H1 (cell line): ENCODE measurements at regions not wholly inside any gene's neighbourhood (a gene's known extent, or its start where the extent isn't known, plus 50 kb on each side); places are given as distances from the start of the nearest gene placed in this dataset.
A peak's percentile ranks its signal among the peaks of the same experiment; 100 is the strongest.

Experiments
- CTCF ChIA-PET: fragments of 300-600 bp; sonication (Branson Sonifier 250); formaldehyde crosslinking; loops from one replicate; lab custom pipeline; 2021; ENCODE audit not compliant: partially characterized antibody; lab: Charles Lee
- POLR2A ChIA-PET: fragments of 300-600 bp; sonication (Branson Sonifier 250); formaldehyde crosslinking; loops from one replicate; lab custom pipeline; 2021; ENCODE audit warnings: inconsistent platforms; ENCODE audit not compliant: partially characterized antibody; lab: Charles Lee
- DNase-seq, 2 experiments: peaks; one replicate each; pipeline versions ENCODE4 v3.0.0 to v3.0.0-alpha.2; 2010 to 2022; ENCODE audit warnings: low spot score in 2 of 2, low read depth in 1 of 2, mixed read lengths in 1 of 2
- FAIRE-seq: peaks from 2 replicates; lab custom pipeline; 2011; peaks lifted over from hg19 to GRCh38; lab: Jason Lieb, UNC
- H2AFZ ChIP-seq: 2 replicates; pipeline ENCODE4 v1.8.1; 2012; ENCODE audit warnings: low read length, inconsistent platforms
- H2AK5ac ChIP-seq: 2 replicates; pipeline ENCODE4 v1.6.1; 2013; ENCODE audit warnings: low read depth, low read length
- H2BK120ac ChIP-seq: replicated peaks from 2 replicates; pipeline ENCODE3; 2013; ENCODE audit warnings: low read depth, low read length, inconsistent platforms
- H2BK12ac ChIP-seq: 2 replicates; pipeline ENCODE4 v1.6.1; 2013; ENCODE audit warnings: low read depth, low read length
- H2BK15ac ChIP-seq: 2 replicates; pipeline ENCODE4 v1.6.1; 2013; ENCODE audit warnings: low read length
- H2BK20ac ChIP-seq: 2 replicates; pipeline ENCODE4 v1.6.1; 2013; ENCODE audit warnings: low read length
- H2BK5ac ChIP-seq: 2 replicates; pipeline ENCODE4 v1.6.1; 2013; ENCODE audit warnings: low read depth, low read length
- H3K14ac ChIP-seq: 2 replicates; pipeline ENCODE4 v1.6.1; 2013; ENCODE audit warnings: inconsistent platforms; ENCODE audit not compliant: insufficient read length
- H3K18ac ChIP-seq: 2 replicates; pipeline ENCODE4 v1.6.1; 2013; ENCODE audit warnings: low read length; ENCODE audit errors: extremely low read depth
- H3K23ac ChIP-seq: 2 replicates; pipeline ENCODE4 v1.6.1; 2013; ENCODE audit warnings: inconsistent platforms; ENCODE audit not compliant: insufficient read length
- H3K23me2 ChIP-seq: 2 replicates; pipeline ENCODE4 v1.6.1; 2013; ENCODE audit warnings: low read depth, low read length
- H3K27ac ChIP-seq: 2 replicates; pipeline ENCODE4 v1.6.1; 2011; ENCODE audit warnings: low read depth, low read length, inconsistent platforms
- H3K27me3 ChIP-seq, 4 experiments: replicated peaks in 1 of 4; 1 replicate in 1 of 4; 2 replicates in 3 of 4; pipeline versions ENCODE4 v1.6.1 to v1.8.1; 2011 to 2013; ENCODE audit warnings: low read length in 3 of 4, mild to moderate bottlenecking in 3 of 4, inconsistent platforms in 2 of 4, mixed read lengths in 2 of 4, moderate library complexity in 1 of 4; ENCODE audit not compliant: control insufficient read depth in 3 of 4, insufficient read depth in 3 of 4; ENCODE audit errors: extremely low read depth in 1 of 4
- H3K36me3 ChIP-seq, 4 experiments: 2 replicates each; pipeline versions ENCODE4 v1.6.1 to v1.8.1; 2011 to 2013; ENCODE audit warnings: mild to moderate bottlenecking in 4 of 4, low read length in 3 of 4, moderate library complexity in 2 of 4, control low read depth in 1 of 4, inconsistent platforms in 1 of 4; ENCODE audit not compliant: insufficient read depth in 4 of 4, control insufficient read depth in 2 of 4
- H3K4ac ChIP-seq: replicated peaks from 2 replicates; pipeline ENCODE3; 2013; ENCODE audit warnings: low read length, low read depth, mixed read lengths, inconsistent platforms; ENCODE audit not compliant: insufficient read length
- H3K4me1 ChIP-seq, 4 experiments: replicated peaks in 1 of 4; 1 replicate in 1 of 4; 2 replicates in 3 of 4; pipeline versions ENCODE4 v1.6.1 to v1.8.1; 2011 to 2013; ENCODE audit warnings: low read length in 3 of 4, inconsistent platforms in 2 of 4, mixed read lengths in 1 of 4; ENCODE audit not compliant: insufficient read depth in 4 of 4, control insufficient read depth in 3 of 4
- H3K4me2 ChIP-seq, 2 experiments: 2 replicates each; pipeline versions ENCODE4 v1.6.1 to v1.8.1; 2011 to 2013; ENCODE audit warnings: low read depth in 2 of 2, low read length in 2 of 2, control low read depth in 1 of 2, inconsistent platforms in 1 of 2, mild to moderate bottlenecking in 1 of 2; ENCODE audit not compliant: insufficient read depth in 1 of 2
- H3K4me3 ChIP-seq, 4 experiments: fragments of 200-600, 300-600 bp in 1 of 4; sonication (generic), shearing (Covaris generic), sonication (Bioruptor Twin) in 1 of 4; 2 replicates each; pipeline versions ENCODE4 v1.5.1 to v1.8.1; 2011 to 2016; ENCODE audit warnings: low read length in 4 of 4, low read depth in 3 of 4, control low read depth in 2 of 4, inconsistent platforms in 2 of 4, mild to moderate bottlenecking in 2 of 4, mixed read lengths in 1 of 4, moderate library complexity in 1 of 4; ENCODE audit not compliant: insufficient read depth in 2 of 4; ENCODE audit errors: extremely low read depth in 1 of 4
- H3K56ac ChIP-seq: replicated peaks from 2 replicates; pipeline ENCODE3; 2013; ENCODE audit warnings: low read depth, mild to moderate bottlenecking, mixed read lengths, low read length, inconsistent platforms; ENCODE audit not compliant: insufficient read length
- H3K79me1 ChIP-seq: 2 replicates; pipeline ENCODE4 v1.6.1; 2013; ENCODE audit warnings: low read depth, low read length, control low read depth
- H3K79me2 ChIP-seq, 2 experiments: 2 replicates each; pipeline versions ENCODE4 v1.6.1 to v1.8.1; 2012 to 2013; ENCODE audit warnings: low read length in 2 of 2, mild to moderate bottlenecking in 2 of 2, inconsistent platforms in 1 of 2; ENCODE audit not compliant: insufficient read depth in 2 of 2, control insufficient read depth in 1 of 2
- H3K9ac ChIP-seq, 4 experiments: replicated peaks in 1 of 4; 1 replicate in 1 of 4; 2 replicates in 3 of 4; pipeline versions ENCODE4 v1.6.1 to v1.8.1; 2011 to 2013; ENCODE audit warnings: low read depth in 3 of 4, low read length in 3 of 4, control low read depth in 2 of 4, mild to moderate bottlenecking in 2 of 4, moderate library complexity in 2 of 4, inconsistent platforms in 1 of 4; ENCODE audit errors: extremely low read depth in 1 of 4
- H3K9me3 ChIP-seq, 2 experiments: 2 replicates each; pipeline versions ENCODE4 v1.6.1 to v1.8.1; 2012 to 2013; ENCODE audit warnings: mild to moderate bottlenecking in 2 of 2, moderate library complexity in 2 of 2, control low read depth in 1 of 2, inconsistent platforms in 1 of 2, low read depth in 1 of 2, low read length in 1 of 2, mixed read lengths in 1 of 2; ENCODE audit not compliant: insufficient read depth in 2 of 2
- H4K20me1 ChIP-seq, 2 experiments: replicated peaks in 1 of 2; 2 replicates each; pipeline versions ENCODE3 to v1.8.1; 2011 to 2013; ENCODE audit warnings: inconsistent platforms in 2 of 2, low read length in 2 of 2, mild to moderate bottlenecking in 1 of 2; ENCODE audit not compliant: insufficient read depth in 2 of 2, control insufficient read depth in 1 of 2
- H4K5ac ChIP-seq: 2 replicates; pipeline ENCODE4 v1.6.1; 2013; ENCODE audit warnings: low read length, low read depth, mixed read lengths, inconsistent platforms; ENCODE audit not compliant: insufficient read length
- H4K8ac ChIP-seq: 2 replicates; pipeline ENCODE4 v1.8.0; 2013; ENCODE audit warnings: mild to moderate bottlenecking, moderate library complexity, low read length, inconsistent platforms; ENCODE audit not compliant: insufficient read depth; ENCODE audit errors: extremely low read depth
- H4K91ac ChIP-seq: replicated peaks from 2 replicates; pipeline ENCODE3; 2013; ENCODE audit warnings: low read length, mixed read lengths, inconsistent platforms; ENCODE audit not compliant: insufficient read length
- BCL11A ChIP-seq, 2 experiments: IDR thresholded peaks; one replicate each; pipeline ENCODE4 v1.6.1; 2011; ENCODE audit warnings: low read depth in 2 of 2, low read length in 2 of 2, mild to moderate bottlenecking in 2 of 2
- KDM1A ChIP-seq: fragments of 200-600, 300-600 bp; sonication (generic); IDR thresholded peaks from 2 replicates; pipeline ENCODE4 v1.7.1; 2016; ENCODE audit warnings: mild to moderate bottlenecking, low read length, borderline replicate concordance
- NANOG ChIP-seq: IDR thresholded peaks from 2 replicates; pipeline ENCODE4 v1.6.1; 2011; ENCODE audit warnings: low read length, low read depth, mild to moderate bottlenecking, inconsistent platforms; ENCODE audit not compliant: insufficient read depth, poor library complexity, severe bottlenecking
- TAF1 ChIP-seq: IDR thresholded peaks from 2 replicates; pipeline ENCODE4 v1.6.1; 2011; ENCODE audit warnings: mild to moderate bottlenecking, low read depth, low read length
- WGBS, 2 experiments: shearing (Covaris generic) in 1 of 2; methylation state at CpG; one replicate each; pipeline versions ENCODE4 v1.1.6 to v1.1.7; 2013 to 2015; ENCODE audit warnings: low lambda C conversion rate in 2 of 2, mixed read lengths in 2 of 2, inconsistent platforms in 1 of 2, low coverage in 1 of 2, missing lambda C conversion rate in 1 of 2; ENCODE audit not compliant: insufficient replicate concordance in 2 of 2, insufficient coverage in 1 of 2, insufficient read length in 1 of 2; ENCODE audit errors: extremely low coverage in 1 of 2, missing lambda C conversion rate in 1 of 2; 5-methylcytosine and 5-hydroxymethylcytosine counted together

DNA sequence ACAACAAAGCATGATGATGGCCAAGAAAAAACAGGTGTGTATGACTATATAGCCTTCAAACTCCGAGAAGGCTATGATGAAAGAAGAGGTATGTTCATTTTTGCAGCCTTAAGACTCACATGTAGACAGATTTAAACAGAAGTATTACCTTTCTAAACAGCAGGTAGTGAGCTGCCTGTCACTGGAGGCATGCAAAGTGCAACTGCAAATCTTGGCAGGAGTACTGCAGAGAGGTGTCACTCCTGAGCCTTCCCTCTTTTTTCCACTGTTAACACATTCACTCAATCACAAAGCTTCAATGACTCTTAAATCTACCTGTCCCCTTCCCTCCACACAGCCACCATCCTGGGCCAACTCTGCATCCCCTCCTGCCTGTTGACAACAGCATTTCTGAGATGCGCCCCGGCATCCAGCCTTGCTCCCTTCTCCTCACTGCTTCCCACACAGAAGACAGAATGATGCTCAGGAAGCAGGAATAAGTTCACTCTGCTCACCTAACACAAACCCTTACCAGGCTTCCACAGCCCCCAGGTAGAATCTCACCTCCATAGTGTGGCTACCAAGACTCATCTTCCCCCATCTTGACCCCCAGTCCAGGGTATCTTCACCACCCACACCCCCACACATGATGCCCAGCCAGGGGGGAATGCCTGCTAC lies 161.9 kb upstream of the ZMIZ1 start:
- Histone ChIP-seq H3K4me1 (peaks cover 0 to 7% (median 4%) of the 10 kb centered on the region in 4 experiments; a peak in 4 of 7 replicates), H3K27me3 (peaks cover 0 to 3% (median 0%) of the 10 kb centered on the region in 4 experiments; a peak in 2 of 7 replicates), H3K18ac (no peak overlapping the region), H3K79me1 (no peaks in the 10 kb centered on the region), H3K23me2 (peaks cover under 1% of the 10 kb centered on the region; the same call in 1 of the 2 replicates), H3K36me3 (no peaks in the 10 kb centered on the region), H4K8ac (no peak overlapping the region), H3K14ac (no peak overlapping the region), H4K20me1 (no peaks in the 10 kb centered on the region), H4K91ac (no peak overlapping the region), H2BK120ac (no peak overlapping the region), H2AFZ (no peak overlapping the region), H3K27ac (no peak overlapping the region), H2BK5ac (no peak overlapping the region), H3K4me2 (no peak overlapping the region), H3K56ac (no peak overlapping the region), H2BK12ac (0 out of 2 replicates have a peak overlapping the region, but pooled peaks have one; percentile 39), H3K9ac (no peak overlapping the region), H2BK15ac (no peak overlapping the region), H3K23ac (no peak overlapping the region), H4K5ac (no peak overlapping the region), H3K9me3 (no peaks in the 10 kb centered on the region), H2BK20ac (no peak overlapping the region), H3K4ac (no peak overlapping the region), H3K79me2 (no peaks in the 10 kb centered on the region), H2AK5ac (no peak overlapping the region), H3K4me3 (no peak overlapping the region)
- WGBS, 2 experiments, result 89% methylated on average over 3 of the region's 3 CpGs; no CpG with 5 or more reads in 1 of the 2 experiments
- POLR2A ChIA-PET, result no interaction called here
- FAIRE-seq, result no peak
- TF ChIP-seq TAF1 (no peak), NANOG (no peak), BCL11A (IDR thresholded peaks at IDR 0.05; ENCODE audit: low read depth in 2 of 2, low read length in 2 of 2) (no peak), KDM1A (peak; percentile 75; the same call in 1 of the 2 replicates)
- CTCF ChIA-PET, result interaction anchor here (1.6 kb wide), 1 partner anchor 15 kb away, joined by 6 read pairs; no protein-coding TSS in a partner anchor
- no peak for DNase-seq
